Mucosa of rectum (tissue), 2 donors: ENCODE measurements at regions not wholly inside any gene's neighbourhood (a gene's known extent, or its start where the extent isn't known, plus 50 kb on each side); places are given as distances from the start of the nearest gene placed in this dataset.

Experiments used
- H3K27ac ChIP-seq, 2 donors: one replicate each; pipeline ENCODE4 v1.7.0; 2013; ENCODE audit warnings: inconsistent platforms in 2 of 2, low read depth in 2 of 2, low read length in 2 of 2
- H3K27me3 ChIP-seq, 2 donors: one replicate each; pipeline ENCODE4 v1.7.0; 2013; ENCODE audit warnings: low read length in 2 of 2; ENCODE audit not compliant: control insufficient read depth in 2 of 2, insufficient read depth in 2 of 2
- H3K36me3 ChIP-seq, 2 donors: one replicate each; pipeline ENCODE4 v1.7.0; 2013; ENCODE audit warnings: low read length in 2 of 2; ENCODE audit not compliant: control insufficient read depth in 2 of 2, insufficient read depth in 2 of 2
- H3K4me1 ChIP-seq, 2 donors: one replicate each; pipeline ENCODE4 v1.7.0; 2013; ENCODE audit warnings: low read length in 2 of 2, mild to moderate bottlenecking in 1 of 2; ENCODE audit not compliant: control insufficient read depth in 2 of 2, insufficient read depth in 2 of 2
- H3K4me3 ChIP-seq, 2 donors: one replicate each; pipeline ENCODE4 v1.7.0; 2013; ENCODE audit warnings: low read length in 2 of 2
- H3K9ac ChIP-seq, 2 donors: one replicate each; pipeline ENCODE4 v1.7.0; 2013; ENCODE audit warnings: low read length in 2 of 2, low read depth in 1 of 2, mild to moderate bottlenecking in 1 of 2
- H3K9me3 ChIP-seq, 2 donors: one replicate each; pipeline ENCODE4 v1.7.0; 2013; ENCODE audit warnings: low read length in 2 of 2; ENCODE audit not compliant: control insufficient read depth in 2 of 2
- donor health status: healthy.
- donor health status: Normal muscosa, but diverticular disease.

- Histone ChIP-seq H3K4me1 (no peaks in the 10 kb centered on the region), H3K9ac (no peak overlapping the region), H3K27me3 (no peaks in the 10 kb centered on the region), H3K27ac (no peak overlapping the region), H3K4me3 (no peak overlapping the region), H3K9me3 (no peaks in the 10 kb centered on the region), H3K36me3 (no peaks in the 10 kb centered on the region)
Observed at GRCh38 chr4:20598626-20599025, 101.6 kb upstream of the PACRGL start.

GRCh38 chr4:20603671-20604313 is 96.5 kb upstream of the PACRGL start:
- H3K36me3 ChIP-seq, result no peaks in the 10 kb centered on the region
- no peak overlapping the region for H3K4me3 ChIP-seq
- H3K4me1 ChIP-seq, result no peaks in the 10 kb centered on the region
- no peaks in the 10 kb centered on the region for H3K27me3 ChIP-seq
- no peak overlapping the region for H3K9ac ChIP-seq
- H3K27ac ChIP-seq, result no peak overlapping the region
- H3K9me3 ChIP-seq, result no peaks in the 10 kb centered on the region

GRCh38 chr4:20612313-20612712 is 87.9 kb upstream of the PACRGL start:
- H3K36me3 ChIP-seq, result no peaks in the 10 kb centered on the region

GRCh38 chr4:20614816-20615215 is 85.4 kb upstream of the PACRGL start:
- no peak overlapping the region for H3K27ac ChIP-seq
- no peak overlapping the region for H3K9ac ChIP-seq
- H3K36me3 ChIP-seq, result no peaks in the 10 kb centered on the region
- H3K4me1 ChIP-seq, result peaks cover 3 to 8% of the 10 kb centered on the region in 2 donors
- H3K9me3 ChIP-seq, result no peaks in the 10 kb centered on the region
- no peak overlapping the region for H3K4me3 ChIP-seq
- no peaks in the 10 kb centered on the region for H3K27me3 ChIP-seq

More at GRCh38 chr4:20612313-20612712, 87.9 kb upstream of the PACRGL start:
- no peaks in the 10 kb centered on the region for H3K4me1 ChIP-seq
- no peak overlapping the region for H3K4me3 ChIP-seq
- H3K27me3 ChIP-seq, result no peaks in the 10 kb centered on the region
- no peaks in the 10 kb centered on the region for H3K9me3 ChIP-seq
- no peak overlapping the region for H3K9ac ChIP-seq
- no peak overlapping the region for H3K27ac ChIP-seq

GRCh38 chr4:20615486-20616260 is 84.6 kb upstream of the PACRGL start:
- Histone ChIP-seq H3K9ac (no peak overlapping the region), H3K4me1 (peaks cover 3 to 8% of the 10 kb centered on the region in 2 donors), H3K4me3 (no peak overlapping the region), H3K36me3 (no peaks in the 10 kb centered on the region), H3K27ac (no peak overlapping the region), H3K27me3 (no peaks in the 10 kb centered on the region), H3K9me3 (no peaks in the 10 kb centered on the region)

- H3K9me3 ChIP-seq, result no peaks in the 10 kb centered on the region
- H3K27ac ChIP-seq, result no peak overlapping the region
- H3K4me3 ChIP-seq, result no peak overlapping the region
- H3K9ac ChIP-seq, result no peak overlapping the region
- peaks cover 3 to 8% of the 10 kb centered on the region in 2 donors for H3K4me1 ChIP-seq
- no peaks in the 10 kb centered on the region for H3K27me3 ChIP-seq
- no peaks in the 10 kb centered on the region for H3K36me3 ChIP-seq
Observed at GRCh38 chr4:20616313-20616712, 83.9 kb upstream of the PACRGL start.

- Histone ChIP-seq H3K36me3 (no peaks in the 10 kb centered on the region), H3K27ac (no peak overlapping the region), H3K4me1 (peaks cover 3 to 8% of the 10 kb centered on the region in 2 donors), H3K9ac (no peak overlapping the region), H3K27me3 (no peaks in the 10 kb centered on the region), H3K9me3 (no peaks in the 10 kb centered on the region), H3K4me3 (no peak overlapping the region)
Observed at GRCh38 chr4:20616848-20617247, 83.4 kb upstream of the PACRGL start.

- no peak overlapping the region for H3K4me3 ChIP-seq
- no peak overlapping the region for H3K9ac ChIP-seq
- no peaks in the 10 kb centered on the region for H3K9me3 ChIP-seq
- H3K27ac ChIP-seq, result peak overlapping the region in 1 of 2 donors; percentile 38
- no peaks in the 10 kb centered on the region for H3K36me3 ChIP-seq
- no peaks in the 10 kb centered on the region for H3K27me3 ChIP-seq
- H3K4me1 ChIP-seq, result peaks cover 3 to 8% of the 10 kb centered on the region in 2 donors
Observed at GRCh38 chr4:20617678-20618396, 82.4 kb upstream of the PACRGL start.

GRCh38 chr4:20618731-20619130 is 81.5 kb upstream of the PACRGL start:
- Histone ChIP-seq H3K4me3 (no peak overlapping the region), H3K27me3 (no peaks in the 10 kb centered on the region), H3K4me1 (peaks cover 3 to 8% of the 10 kb centered on the region in 2 donors), H3K9ac (no peak overlapping the region), H3K36me3 (no peaks in the 10 kb centered on the region), H3K27ac (peak overlapping the region in 1 of 2 donors; percentile 26), H3K9me3 (no peaks in the 10 kb centered on the region)

GRCh38 chr4:20621476-20621875 is 78.8 kb upstream of the PACRGL start:
- Histone ChIP-seq H3K9ac (no peak overlapping the region), H3K4me3 (peak overlapping the region in 1 of 2 donors; percentile 10), H3K27ac (peak overlapping the region in 1 of 2 donors; percentile 22), H3K9me3 (no peaks in the 10 kb centered on the region), H3K36me3 (no peaks in the 10 kb centered on the region), H3K27me3 (no peaks in the 10 kb centered on the region), H3K4me1 (peaks cover 6 to 9% of the 10 kb centered on the region in 2 donors)
